ENCODE measurements at regions not wholly inside any gene's neighbourhood (a gene's known extent, or its start where the extent isn't known, plus 50 kb on each side); places are given as distances from the start of the nearest gene placed in this dataset.

- DNase-seq (ENCODE audit: low spot score): no peak
- ChIA-PET CTCF (no interaction called here), POLR2A (no interaction called here)
- Mint-ChIP-seq H3K27me3 (ENCODE audit: low read depth) (no peaks in the 10 kb centered on the region), H3K36me3 (no peaks in the 10 kb centered on the region), H3K27ac (no peak overlapping the region), H3K4me1 (no peaks in the 10 kb centered on the region), H3K9me3 (no peaks in the 10 kb centered on the region), H3K4me3 (no peak overlapping the region)
- TF ChIP-seq, protein P1, sequence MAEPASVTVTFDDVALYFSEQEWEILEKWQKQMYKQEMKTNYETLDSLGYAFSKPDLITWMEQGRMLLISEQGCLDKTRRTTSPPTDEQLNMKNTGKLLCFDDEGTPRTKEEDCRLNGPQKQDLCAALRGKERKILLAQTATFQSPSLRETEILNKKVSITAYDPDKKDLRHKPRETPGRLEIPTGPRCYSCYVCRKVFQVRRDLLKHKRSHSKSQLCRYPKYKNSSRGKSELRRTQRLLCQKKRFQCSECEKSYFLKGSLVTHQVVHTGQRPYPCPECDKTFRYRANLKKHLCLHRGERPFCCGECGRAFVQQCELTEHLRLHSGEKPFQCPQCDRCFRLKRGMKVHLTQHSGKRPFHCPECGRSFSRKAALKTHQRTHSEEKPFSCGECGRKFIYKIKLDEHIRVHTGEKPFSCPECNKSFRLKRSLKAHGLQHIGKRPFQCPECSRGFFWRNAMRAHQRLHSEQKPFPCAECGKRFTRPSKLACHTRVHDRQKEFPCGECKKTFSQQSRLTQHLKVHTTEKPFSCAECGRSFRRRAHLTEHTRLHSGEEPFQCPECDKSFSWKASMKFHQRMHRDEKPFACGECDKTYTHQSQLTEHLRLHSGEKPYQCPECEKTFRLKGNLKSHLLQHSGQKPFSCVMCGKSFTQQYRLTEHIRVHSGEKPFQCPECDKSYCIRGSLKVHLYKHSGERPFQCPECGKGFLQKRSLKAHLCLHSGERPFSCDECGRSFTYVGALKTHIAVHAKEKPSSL (CRISPR knock-in tag; conservative IDR thresholded peaks at IDR 0.05): no peak
- TF ChIP-seq, protein P2, sequence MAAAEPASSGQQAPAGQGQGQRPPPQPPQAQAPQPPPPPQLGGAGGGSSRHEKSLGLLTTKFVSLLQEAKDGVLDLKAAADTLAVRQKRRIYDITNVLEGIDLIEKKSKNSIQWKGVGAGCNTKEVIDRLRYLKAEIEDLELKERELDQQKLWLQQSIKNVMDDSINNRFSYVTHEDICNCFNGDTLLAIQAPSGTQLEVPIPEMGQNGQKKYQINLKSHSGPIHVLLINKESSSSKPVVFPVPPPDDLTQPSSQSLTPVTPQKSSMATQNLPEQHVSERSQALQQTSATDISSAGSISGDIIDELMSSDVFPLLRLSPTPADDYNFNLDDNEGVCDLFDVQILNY (CRISPR knock-in tag; IDR thresholded peaks at IDR 0.05): no peak
- TF ChIP-seq ETV6 (CRISPR knock-in tag; IDR thresholded peaks at IDR 0.05) (no peak), ZNF317 (CRISPR knock-in tag; IDR thresholded peaks at IDR 0.05; ENCODE audit: borderline replicate concordance, low read depth) (no peak), TP53 (CRISPR knock-in tag; IDR thresholded peaks at IDR 0.05) (no peak), EMX1 (CRISPR knock-in tag; IDR thresholded peaks at IDR 0.05) (no peak), ZNF232 (CRISPR knock-in tag; IDR thresholded peaks at IDR 0.05) (no peak), USF2 (CRISPR knock-in tag; IDR thresholded peaks at IDR 0.05) (no peak), ZNF219 (CRISPR knock-in tag; IDR thresholded peaks at IDR 0.05; ENCODE audit: borderline replicate concordance) (no peak), MYBL2 (CRISPR knock-in tag; IDR thresholded peaks at IDR 0.05) (no peak), ZNF423 (CRISPR knock-in tag; IDR thresholded peaks at IDR 0.05) (no peak)
- TF ChIP-seq, protein P3, sequence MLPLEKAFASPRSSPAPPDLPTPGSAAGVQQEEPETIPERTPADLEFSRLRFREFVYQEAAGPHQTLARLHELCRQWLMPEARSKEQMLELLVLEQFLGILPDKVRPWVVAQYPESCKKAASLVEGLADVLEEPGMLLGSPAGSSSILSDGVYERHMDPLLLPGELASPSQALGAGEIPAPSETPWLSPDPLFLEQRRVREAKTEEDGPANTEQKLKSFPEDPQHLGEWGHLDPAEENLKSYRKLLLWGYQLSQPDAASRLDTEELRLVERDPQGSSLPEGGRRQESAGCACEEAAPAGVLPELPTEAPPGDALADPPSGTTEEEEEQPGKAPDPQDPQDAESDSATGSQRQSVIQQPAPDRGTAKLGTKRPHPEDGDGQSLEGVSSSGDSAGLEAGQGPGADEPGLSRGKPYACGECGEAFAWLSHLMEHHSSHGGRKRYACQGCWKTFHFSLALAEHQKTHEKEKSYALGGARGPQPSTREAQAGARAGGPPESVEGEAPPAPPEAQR (CRISPR knock-in tag; IDR thresholded peaks at IDR 0.05): no peak
- TF ChIP-seq, protein P4, sequence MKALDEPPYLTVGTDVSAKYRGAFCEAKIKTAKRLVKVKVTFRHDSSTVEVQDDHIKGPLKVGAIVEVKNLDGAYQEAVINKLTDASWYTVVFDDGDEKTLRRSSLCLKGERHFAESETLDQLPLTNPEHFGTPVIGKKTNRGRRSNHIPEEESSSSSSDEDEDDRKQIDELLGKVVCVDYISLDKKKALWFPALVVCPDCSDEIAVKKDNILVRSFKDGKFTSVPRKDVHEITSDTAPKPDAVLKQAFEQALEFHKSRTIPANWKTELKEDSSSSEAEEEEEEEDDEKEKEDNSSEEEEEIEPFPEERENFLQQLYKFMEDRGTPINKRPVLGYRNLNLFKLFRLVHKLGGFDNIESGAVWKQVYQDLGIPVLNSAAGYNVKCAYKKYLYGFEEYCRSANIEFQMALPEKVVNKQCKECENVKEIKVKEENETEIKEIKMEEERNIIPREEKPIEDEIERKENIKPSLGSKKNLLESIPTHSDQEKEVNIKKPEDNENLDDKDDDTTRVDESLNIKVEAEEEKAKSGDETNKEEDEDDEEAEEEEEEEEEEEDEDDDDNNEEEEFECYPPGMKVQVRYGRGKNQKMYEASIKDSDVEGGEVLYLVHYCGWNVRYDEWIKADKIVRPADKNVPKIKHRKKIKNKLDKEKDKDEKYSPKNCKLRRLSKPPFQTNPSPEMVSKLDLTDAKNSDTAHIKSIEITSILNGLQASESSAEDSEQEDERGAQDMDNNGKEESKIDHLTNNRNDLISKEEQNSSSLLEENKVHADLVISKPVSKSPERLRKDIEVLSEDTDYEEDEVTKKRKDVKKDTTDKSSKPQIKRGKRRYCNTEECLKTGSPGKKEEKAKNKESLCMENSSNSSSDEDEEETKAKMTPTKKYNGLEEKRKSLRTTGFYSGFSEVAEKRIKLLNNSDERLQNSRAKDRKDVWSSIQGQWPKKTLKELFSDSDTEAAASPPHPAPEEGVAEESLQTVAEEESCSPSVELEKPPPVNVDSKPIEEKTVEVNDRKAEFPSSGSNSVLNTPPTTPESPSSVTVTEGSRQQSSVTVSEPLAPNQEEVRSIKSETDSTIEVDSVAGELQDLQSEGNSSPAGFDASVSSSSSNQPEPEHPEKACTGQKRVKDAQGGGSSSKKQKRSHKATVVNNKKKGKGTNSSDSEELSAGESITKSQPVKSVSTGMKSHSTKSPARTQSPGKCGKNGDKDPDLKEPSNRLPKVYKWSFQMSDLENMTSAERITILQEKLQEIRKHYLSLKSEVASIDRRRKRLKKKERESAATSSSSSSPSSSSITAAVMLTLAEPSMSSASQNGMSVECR (CRISPR knock-in tag; IDR thresholded peaks at IDR 0.05; ENCODE audit: borderline replicate concordance): no peak
- TF ChIP-seq, protein P5, sequence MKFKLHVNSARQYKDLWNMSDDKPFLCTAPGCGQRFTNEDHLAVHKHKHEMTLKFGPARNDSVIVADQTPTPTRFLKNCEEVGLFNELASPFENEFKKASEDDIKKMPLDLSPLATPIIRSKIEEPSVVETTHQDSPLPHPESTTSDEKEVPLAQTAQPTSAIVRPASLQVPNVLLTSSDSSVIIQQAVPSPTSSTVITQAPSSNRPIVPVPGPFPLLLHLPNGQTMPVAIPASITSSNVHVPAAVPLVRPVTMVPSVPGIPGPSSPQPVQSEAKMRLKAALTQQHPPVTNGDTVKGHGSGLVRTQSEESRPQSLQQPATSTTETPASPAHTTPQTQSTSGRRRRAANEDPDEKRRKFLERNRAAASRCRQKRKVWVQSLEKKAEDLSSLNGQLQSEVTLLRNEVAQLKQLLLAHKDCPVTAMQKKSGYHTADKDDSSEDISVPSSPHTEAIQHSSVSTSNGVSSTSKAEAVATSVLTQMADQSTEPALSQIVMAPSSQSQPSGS (CRISPR knock-in tag; IDR thresholded peaks at IDR 0.05; ENCODE audit: borderline replicate concordance, low read depth): no peak
- no peak for ATAC-seq
These were observed 391.3 kb downstream of the PPP1R2C start for GRCh38 chrX:42386681-42387080.

DNA sequence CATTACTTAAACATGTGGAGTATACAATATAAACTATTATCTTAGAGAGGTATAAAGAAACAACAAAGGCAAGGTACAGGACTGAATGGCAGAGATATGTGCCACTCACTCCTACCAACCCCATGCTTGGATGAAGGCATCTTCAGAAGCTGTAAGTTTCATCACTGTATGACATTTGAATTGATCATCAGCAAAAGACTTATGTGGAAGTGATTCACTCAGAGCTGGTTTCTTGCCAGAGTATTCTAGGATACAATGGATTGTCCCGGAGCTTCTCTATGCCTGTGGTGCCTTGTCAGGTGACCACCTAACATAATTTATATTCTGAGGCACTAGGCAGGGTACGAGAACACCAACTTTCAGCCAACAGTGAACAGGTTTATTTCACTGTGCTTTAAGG is 392.2 kb downstream of the PPP1R2C start:
- no peak overlapping the region for H3K4me3 Mint-ChIP-seq
- H3K36me3 Mint-ChIP-seq: no peaks in the 10 kb centered on the region
- H3K4me1 Mint-ChIP-seq: no peaks in the 10 kb centered on the region
- ATAC-seq (no peak), DNase-seq (ENCODE audit: low spot score) (no peak)
- ChIA-PET CTCF (no interaction called here), POLR2A (no interaction called here)
- H3K27ac Mint-ChIP-seq: no peak overlapping the region
- TF ChIP-seq NFE2L1 (CRISPR knock-in tag; IDR thresholded peaks at IDR 0.05): no peak
- no peak for TF ChIP-seq RORB (CRISPR knock-in tag; IDR thresholded peaks at IDR 0.05)
- no peak for TF ChIP-seq TEAD1 (CRISPR knock-in tag; IDR thresholded peaks at IDR 0.05)
- no peak for TF ChIP-seq FOXJ3 (CRISPR knock-in tag; IDR thresholded peaks at IDR 0.05; ENCODE audit: borderline replicate concordance)
- TF ChIP-seq, protein P6, sequence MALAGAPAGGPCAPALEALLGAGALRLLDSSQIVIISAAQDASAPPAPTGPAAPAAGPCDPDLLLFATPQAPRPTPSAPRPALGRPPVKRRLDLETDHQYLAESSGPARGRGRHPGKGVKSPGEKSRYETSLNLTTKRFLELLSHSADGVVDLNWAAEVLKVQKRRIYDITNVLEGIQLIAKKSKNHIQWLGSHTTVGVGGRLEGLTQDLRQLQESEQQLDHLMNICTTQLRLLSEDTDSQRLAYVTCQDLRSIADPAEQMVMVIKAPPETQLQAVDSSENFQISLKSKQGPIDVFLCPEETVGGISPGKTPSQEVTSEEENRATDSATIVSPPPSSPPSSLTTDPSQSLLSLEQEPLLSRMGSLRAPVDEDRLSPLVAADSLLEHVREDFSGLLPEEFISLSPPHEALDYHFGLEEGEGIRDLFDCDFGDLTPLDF (CRISPR knock-in tag; IDR thresholded peaks at IDR 0.05): no peak
- no peak for TF ChIP-seq CREB1 (CRISPR knock-in tag; IDR thresholded peaks at IDR 0.05)
- H3K9me3 Mint-ChIP-seq: no peaks in the 10 kb centered on the region
- H3K27me3 Mint-ChIP-seq (ENCODE audit: low read depth): no peaks in the 10 kb centered on the region

Data from WTC11 (cell line).